GM23338 (cell line): ENCODE measurements at regions not wholly inside any gene's neighbourhood (a gene's known extent, or its start where the extent isn't known, plus 50 kb on each side); places are given as distances from the start of the nearest gene placed in this dataset.

Experiments used
- CREB1 ChIP-seq: fragments of 250-450 bp; sonication (Bioruptor Pico); IDR thresholded peaks from 2 replicates; pipeline ENCODE4 v1.5.0; 2020; ENCODE audit warnings: low read depth, mild to moderate bottlenecking, moderate library complexity
- CTCF ChIP-seq, 2 experiments: fragments of 200-600 bp in 1 of 2; sonication (generic) in 1 of 2; conservative IDR thresholded peaks; 2 replicates each; pipeline versions ENCODE4 v1.5.1 to v1.6.1; 2016 to 2017; ENCODE audit warnings: antibody characterized with exemption in 2 of 2, low read depth in 2 of 2, mild to moderate bottlenecking in 2 of 2, moderate library complexity in 1 of 2
- EZH2 ChIP-seq: fragments of 200-600 bp; sonication (generic); IDR thresholded peaks from one replicate; pipeline ENCODE4 v1.8.0; 2017; ENCODE audit warnings: antibody characterized with exemption, mild to moderate bottlenecking, low read depth; ENCODE audit not compliant: unreplicated experiment
- EZH2phosphoT487 ChIP-seq: fragments of 200-600 bp; sonication (generic); IDR thresholded peaks from one replicate; pipeline ENCODE4 v1.8.1; 2018; ENCODE audit warnings: antibody characterized with exemption; ENCODE audit not compliant: unreplicated experiment
- NANOG ChIP-seq: IDR thresholded peaks from 2 replicates; pipeline ENCODE4 v1.6.1; 2016; ENCODE audit warnings: antibody characterized with exemption, borderline replicate concordance
- POLR2AphosphoS5 ChIP-seq: IDR thresholded peaks from 2 replicates; pipeline ENCODE4 v1.6.1; 2016; ENCODE audit warnings: antibody characterized with exemption, low read depth
- ZNF114 ChIP-seq: fragments of 250-450 bp; sonication (Bioruptor Pico); IDR thresholded peaks from 2 replicates; pipeline ENCODE4 v1.5.0; 2020; ENCODE audit warnings: mild to moderate bottlenecking, moderate library complexity

DNA sequence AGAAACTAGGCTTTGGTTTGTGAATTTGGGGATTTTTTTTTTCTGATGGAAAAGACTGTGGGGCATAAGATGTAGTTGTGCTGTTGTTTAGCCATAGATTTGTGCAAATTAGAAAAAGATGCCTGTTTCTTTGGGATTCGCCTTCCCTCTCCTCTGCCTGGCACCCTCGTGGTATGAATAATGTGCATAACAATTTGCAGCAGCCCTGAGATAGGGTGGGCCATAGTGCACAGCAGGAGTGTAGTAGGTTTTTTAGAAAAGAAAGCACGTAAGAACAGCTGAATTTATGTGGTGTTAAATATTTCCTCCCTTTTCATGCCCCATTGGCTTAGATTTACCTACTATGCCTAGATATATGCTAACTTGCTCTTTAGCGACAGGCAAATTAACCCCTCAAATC, 158.9 kb downstream of the PTGER3 start:
- TF ChIP-seq EZH2: no peak
- TF ChIP-seq CTCF (conservative IDR thresholded peaks at IDR 0.05; ENCODE audit: low read depth in 2 of 2): no peak
- TF ChIP-seq EZH2phosphoT487: no peak
- TF ChIP-seq POLR2AphosphoS5: no peak
- no peak for TF ChIP-seq ZNF114 (CRISPR knock-in tag)
- no peak for TF ChIP-seq NANOG
- no peak for TF ChIP-seq CREB1 (CRISPR knock-in tag)
